ENCODE measurements at regions not wholly inside any gene's neighbourhood (a gene's known extent, or its start where the extent isn't known, plus 50 kb on each side); places are given as distances from the start of the nearest gene placed in this dataset.

- DNase-seq (ENCODE audit: low read depth, low spot score): peak; percentile 74
Measured at GRCh38 chr12:100675432-100675831, 101.9 kb downstream of the GAS2L3 start.

DNA sequence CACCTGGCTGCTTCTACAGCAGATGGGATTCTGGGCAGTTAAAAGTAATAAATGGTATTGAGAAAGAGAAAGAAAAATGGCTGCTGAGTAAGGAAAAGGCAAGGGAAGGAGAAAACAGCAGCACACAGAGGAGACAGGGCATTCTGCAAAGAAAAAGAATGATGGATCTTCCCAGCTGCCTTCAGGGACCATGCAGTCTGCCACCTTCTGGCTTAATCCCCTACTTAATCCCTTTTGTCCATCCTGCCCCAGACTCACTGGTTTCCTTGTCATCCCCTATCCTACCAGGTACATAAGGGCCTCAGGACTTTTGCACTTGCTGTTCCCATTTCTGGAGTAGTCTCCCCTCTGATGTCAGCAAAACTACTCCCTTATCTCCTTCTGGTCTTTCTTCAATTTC is 107.6 kb downstream of the GAS2L3 start:
- no peak for DNase-seq (ENCODE audit: low read depth, low spot score)

DNA sequence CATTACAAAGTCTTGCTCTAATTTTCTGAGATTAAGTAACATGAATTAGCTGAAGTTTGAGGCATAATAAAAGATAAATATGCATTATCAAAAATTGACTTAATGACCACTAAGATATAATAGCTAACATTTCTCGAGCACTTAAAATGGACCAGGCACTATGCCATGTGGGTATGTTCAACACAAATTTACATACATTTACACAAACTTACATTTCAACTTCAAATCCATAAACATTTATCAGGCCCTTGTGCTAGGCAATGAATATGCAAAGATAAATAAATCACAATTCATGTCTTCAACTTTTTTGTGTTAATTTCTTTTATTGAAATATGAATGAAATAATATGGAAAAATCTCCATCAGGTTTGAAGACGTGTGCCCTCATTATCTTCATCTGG is 108.7 kb downstream of the GAS2L3 start:
- DNase-seq (ENCODE audit: low read depth, low spot score): no peak

DNA sequence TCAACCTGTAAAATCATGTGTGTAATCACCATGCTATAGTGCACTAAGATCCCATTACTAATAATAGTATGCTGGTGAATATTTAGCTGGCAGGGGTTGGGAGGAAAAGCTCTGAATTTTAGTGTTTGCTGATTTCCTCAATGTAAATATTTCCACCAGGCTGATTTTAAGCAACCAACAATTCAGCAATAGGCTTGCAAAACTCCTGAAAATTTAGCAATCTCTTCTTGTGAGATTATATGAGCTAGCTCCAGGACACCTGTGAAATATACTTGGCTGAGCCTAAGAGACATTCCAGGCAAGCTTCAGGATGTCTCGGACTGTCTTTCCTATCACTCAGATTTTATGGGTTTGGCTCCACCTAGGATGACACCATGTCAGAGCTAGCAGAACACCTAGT is 106.9 kb upstream of the ANO4 start:
- no peak for DNase-seq (ENCODE audit: low read depth, low spot score)

DNA sequence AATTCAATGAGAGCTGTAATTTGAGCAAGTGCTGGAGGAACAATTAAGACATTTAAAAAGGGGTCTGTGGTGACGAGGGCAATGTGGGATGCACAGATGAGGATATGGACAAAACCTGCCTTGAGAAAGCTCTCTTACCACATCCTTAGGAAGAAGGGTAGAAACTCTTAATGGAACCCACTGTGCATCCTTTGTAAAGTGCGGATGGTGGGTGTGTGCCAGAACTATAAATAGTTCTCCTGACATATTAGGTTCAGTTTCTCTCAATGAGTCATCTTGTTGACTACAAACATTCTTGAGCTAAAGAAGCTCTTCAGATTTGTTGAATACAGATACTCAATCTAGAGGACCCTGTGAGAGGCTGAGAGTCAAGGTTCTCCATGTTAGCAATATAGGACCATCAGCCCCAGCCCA is 106.1 kb upstream of the ANO4 start:
- DNase-seq (ENCODE audit: low read depth, low spot score): no peak

- DNase-seq (ENCODE audit: low read depth, low spot score): no peak
Measured at GRCh38 chr12:100692502-100692901, 102.1 kb upstream of the ANO4 start.

GRCh38 chr12:100698518-100698917 is 96.1 kb upstream of the ANO4 start:
- DNase-seq (ENCODE audit: low read depth, low spot score): no peak

- no peak for DNase-seq (ENCODE audit: low read depth, low spot score)
Measured at GRCh38 chr12:100699209-100699608, 95.4 kb upstream of the ANO4 start.

GRCh38 chr12:100703337-100703736 is 91.2 kb upstream of the ANO4 start:
- DNase-seq (ENCODE audit: low read depth, low spot score): no peak

- no peak for DNase-seq (ENCODE audit: low read depth, low spot score)
Measured at GRCh38 chr12:100703868-100704267, 90.7 kb upstream of the ANO4 start.

DNA sequence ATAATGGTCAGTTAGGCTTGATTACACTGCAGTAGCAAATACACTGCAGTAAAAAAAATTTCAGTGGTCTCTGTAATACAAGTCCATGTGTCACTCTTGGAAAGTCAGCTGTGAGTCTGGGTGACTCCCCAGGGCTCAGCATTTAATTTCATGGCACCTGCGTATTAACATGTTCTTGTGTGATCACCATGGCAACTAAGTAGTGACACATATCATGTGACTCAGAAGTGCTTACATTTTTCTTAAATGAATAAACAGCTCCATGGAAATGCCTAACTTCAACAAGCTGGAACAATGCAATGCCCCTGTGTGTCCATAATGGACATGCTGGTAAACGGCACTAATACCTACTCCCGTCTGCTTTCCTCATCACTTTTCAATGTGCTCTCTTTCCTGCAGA is 88.5 kb upstream of the ANO4 start:
- DNase-seq (ENCODE audit: low read depth, low spot score): no peak

GRCh38 chr12:100708591-100708990 is 86.0 kb upstream of the ANO4 start:
- DNase-seq (ENCODE audit: low read depth, low spot score): no peak

- no peak for DNase-seq (ENCODE audit: low read depth, low spot score)
Measured at GRCh38 chr12:100715976-100716944, 78.3 kb upstream of the ANO4 start.

DNA sequence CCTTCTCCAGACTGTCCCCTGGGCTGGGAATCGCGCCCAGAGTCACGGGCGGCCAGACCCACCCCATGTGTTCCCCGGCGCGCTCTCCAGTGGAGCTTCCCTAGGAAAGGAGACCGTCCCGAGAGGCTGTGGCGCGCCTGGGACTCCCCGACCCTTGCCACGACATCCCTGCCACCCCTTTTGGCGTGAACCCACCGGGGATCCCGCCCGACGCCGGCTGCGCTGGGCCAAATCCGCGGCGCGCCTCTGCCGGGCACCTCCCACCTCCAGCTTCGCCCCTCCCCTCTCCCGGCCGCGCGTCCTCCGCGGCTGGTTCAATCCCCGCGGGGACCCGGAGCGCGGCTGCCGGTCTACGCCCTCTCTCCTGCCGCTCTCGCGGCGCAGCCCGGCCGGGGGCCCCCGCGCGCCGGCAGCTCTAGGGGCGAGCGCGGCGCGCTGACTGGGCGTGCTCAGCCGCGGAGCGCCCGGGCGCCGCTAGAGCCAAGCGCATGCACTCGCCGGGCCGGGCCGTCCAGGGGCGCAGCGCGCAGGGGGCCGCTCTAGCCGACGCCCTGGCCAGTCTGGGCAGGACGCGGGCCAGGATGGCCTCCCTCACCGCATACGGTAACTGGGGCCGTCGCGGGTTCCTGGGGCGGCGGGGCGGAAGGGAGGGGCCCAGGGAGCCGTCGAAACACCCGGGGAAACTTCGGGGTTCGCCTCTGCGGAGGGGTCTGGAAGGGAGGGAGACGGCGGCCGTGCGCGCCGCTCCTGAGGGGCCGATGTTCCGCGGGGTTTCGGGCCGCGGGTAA is 77.4 kb upstream of the ANO4 start:
- no peak for DNase-seq (ENCODE audit: low read depth, low spot score)

DNA sequence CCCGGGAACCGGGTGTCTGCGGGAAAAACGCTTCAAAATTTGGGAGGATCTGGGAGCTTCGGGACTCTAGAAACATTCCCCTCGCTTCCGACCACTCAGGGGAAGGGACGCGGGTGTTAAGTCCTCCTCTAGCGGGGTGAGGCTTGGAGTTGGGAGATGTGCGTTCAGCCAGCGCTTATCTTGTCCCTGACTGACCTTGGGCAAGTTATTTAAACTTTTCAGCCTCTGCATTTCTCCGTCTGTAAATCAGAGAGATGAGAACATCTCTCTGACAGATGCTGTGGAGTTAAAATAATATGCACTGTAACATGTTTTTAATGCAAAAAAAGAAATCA is 76.9 kb upstream of the ANO4 start:
- DNase-seq (ENCODE audit: low read depth, low spot score): no peak

DNA sequence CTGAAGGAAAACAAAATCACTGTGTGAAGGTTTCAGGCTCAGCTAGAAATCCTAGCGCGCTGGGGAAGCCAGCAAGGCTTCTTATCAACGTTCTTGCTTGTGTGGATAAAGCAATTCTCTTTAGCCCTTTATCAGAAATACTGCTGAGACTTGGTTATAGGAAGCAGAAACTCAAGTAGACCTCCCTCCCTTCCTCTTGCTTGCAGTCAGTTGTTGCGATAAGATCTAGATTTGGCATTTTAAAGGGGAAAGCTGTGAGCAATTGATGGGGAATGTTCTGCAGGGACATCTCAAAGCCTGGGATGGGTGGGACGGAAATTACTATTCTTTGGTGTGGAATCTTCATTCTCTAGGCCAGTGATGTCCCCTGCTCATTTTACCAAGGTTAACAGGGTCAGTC is 76.4 kb upstream of the ANO4 start:
- no peak for DNase-seq (ENCODE audit: low read depth, low spot score)

GRCh38 chr12:100720016-100720654 is 74.4 kb upstream of the ANO4 start:
- DNase-seq (ENCODE audit: low read depth, low spot score): no peak

DNA sequence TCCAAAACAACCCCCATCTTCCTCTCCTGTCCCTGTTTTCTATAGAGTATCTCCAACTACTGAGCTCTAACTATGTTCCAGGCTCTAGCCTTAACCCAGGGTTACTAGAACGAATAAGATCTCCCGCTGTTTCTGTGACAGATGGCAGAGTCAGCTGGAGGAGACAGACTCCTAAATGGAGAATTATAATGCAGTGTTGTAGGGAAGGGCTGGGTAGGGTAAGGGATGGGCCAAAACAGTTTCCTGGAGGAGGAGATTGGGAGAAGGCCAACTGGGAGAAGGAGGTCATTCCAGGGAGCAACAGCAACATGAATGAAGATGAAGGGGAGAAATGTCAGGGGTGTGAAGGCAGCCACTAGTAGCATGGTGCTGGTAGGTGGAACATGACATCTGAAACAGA is 73.4 kb upstream of the ANO4 start:
- no peak for DNase-seq (ENCODE audit: low read depth, low spot score)

GRCh38 chr12:100724071-100724470 is 70.5 kb upstream of the ANO4 start:
- no peak for DNase-seq (ENCODE audit: low read depth, low spot score)

- peak; percentile 5 for DNase-seq (ENCODE audit: low read depth, low spot score)
Measured at GRCh38 chr12:100733817-100734593, 60.6 kb upstream of the ANO4 start.

- DNase-seq (ENCODE audit: low read depth, low spot score): no peak
Measured at GRCh38 chr12:100737168-100737567, 57.4 kb upstream of the ANO4 start.

Measured in pulmonary artery endothelial cell (primary cell).